D341Med (cell line): ENCODE measurements at regions not wholly inside any gene's neighbourhood (a gene's known extent, or its start where the extent isn't known, plus 50 kb on each side); places are given as distances from the start of the nearest gene placed in this dataset.
"Not testable (repeated sequence)": the region's sequence is repeated elsewhere in the genome, so short reads cannot be mapped to it uniquely, and the experiment has no call there.

Experiments used
- DNase-seq: peaks from one replicate; pipeline ENCODE4 v3.0.0; 2012; ENCODE audit warnings: low spot score

DNA sequence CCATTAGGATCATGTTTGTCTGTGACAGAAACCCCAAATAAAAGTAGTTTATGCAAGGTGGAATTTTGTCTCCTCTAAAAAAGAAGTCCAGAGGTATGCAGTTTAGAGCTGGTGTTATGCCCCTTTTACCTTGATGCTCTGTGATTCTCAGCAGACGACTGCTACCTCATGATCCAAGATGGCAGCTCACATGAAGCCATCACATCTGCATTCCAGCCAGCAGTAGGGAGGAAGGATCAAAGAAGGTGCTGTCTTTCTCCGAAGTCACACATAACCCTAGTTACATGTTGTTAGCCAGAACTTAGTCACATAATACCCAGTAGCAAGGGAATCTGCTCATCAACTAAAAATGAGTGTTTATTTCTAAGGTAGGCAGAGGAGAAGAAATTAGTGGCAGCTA is 135.7 kb upstream of the HS3ST2 start:
- no peak for DNase-seq

DNA sequence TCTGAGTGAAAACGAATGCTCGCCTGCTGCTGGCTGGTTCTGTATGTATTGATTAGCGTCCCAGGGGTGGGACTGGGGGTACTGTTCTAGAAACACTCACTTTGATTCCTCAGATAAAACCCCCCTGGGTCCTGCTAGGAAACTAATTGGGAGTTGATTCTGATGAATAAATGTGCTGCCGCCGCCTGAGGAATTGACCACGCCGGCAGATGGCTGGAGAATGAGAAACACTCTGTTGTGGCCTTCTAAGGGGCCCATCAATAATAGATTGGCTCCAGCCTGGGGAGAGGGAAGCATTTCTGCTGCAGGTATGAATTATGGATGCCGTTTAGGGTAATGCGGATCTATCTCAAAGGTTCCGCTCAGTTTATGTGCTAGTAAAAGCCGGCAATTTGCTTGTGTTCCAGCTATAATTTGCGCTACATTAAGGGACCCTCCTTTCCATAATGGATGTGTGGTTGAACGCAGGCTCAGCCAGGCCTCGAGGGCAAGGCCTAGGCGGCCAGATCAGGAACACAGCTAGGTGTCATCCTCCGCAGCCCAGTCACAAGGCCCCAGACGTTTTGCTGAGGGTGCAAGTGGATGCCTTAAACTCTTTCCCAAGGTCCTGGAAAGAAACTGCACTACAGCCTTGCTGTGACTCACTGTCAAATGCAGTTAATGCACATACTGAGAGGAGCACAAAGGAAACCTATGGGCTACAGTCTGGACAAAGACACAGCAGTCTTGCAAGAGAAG is 132.2 kb upstream of the HS3ST2 start:
- peak; percentile 24 for DNase-seq

DNA sequence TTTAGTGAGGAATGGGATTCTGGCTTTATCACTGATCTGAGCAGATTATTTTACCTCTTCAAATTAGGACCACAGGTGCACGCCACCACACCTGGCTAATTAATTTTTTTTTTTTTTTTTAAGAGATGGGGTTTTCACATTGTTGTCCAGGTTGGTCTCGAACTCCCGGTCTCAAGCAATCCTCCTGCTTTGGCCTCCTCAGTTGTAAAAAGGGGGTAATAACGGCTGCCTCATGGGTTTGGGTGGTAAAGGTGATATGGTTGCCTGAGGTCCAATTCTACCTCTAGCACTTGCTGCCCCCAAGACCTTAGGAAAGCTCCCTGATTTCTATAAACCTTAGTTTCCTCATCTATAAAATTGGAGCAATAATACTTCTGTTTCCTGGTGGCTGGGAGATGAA is 130.7 kb upstream of the HS3ST2 start:
- DNase-seq: no peak

GRCh38 chr16:22683730-22684573 is 130.0 kb upstream of the HS3ST2 start:
- no peak for DNase-seq

DNA sequence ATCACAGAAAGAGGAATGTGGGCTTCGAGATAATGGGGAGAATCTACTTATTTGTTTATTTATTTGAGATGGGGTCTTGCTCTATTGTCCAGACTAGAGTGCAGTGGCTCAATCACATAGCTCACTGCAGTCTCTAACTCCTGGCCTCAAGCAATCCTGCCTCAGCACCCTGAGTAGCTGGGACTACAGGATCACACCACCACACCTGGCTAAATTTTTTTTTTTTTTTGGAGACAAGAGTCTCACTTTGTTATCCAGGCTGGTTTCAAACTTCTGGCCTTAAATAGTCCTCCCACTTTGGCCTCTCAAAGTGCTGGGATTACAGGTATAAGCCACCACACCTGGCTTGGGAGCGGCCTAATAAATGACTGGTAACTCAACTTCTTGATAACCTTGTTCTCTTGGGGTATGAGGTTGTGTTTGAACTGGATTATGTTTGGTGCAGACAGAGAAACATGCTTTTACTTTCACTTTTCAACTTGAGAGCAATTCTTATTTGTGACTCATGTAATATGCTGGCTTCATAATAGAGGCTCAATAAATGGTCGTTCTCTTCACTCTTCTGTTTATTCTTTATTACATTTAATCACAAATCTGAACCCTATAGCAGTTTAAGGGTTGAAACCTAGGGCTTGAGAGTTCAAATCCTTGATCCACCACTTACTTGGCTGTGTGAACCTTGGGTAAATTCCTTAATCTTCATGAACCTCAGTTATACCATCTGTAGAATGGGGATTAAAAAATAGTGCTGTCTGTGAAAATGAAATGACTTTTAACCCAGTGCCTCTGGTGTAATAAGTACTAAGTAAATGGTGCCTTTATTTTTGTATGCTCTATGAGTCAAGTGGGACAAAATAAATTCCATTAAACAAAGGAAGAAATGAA is 129.1 kb upstream of the HS3ST2 start:
- no peak for DNase-seq

GRCh38 chr16:22685459-22685830 is 128.5 kb upstream of the HS3ST2 start:
- no peak for DNase-seq

DNA sequence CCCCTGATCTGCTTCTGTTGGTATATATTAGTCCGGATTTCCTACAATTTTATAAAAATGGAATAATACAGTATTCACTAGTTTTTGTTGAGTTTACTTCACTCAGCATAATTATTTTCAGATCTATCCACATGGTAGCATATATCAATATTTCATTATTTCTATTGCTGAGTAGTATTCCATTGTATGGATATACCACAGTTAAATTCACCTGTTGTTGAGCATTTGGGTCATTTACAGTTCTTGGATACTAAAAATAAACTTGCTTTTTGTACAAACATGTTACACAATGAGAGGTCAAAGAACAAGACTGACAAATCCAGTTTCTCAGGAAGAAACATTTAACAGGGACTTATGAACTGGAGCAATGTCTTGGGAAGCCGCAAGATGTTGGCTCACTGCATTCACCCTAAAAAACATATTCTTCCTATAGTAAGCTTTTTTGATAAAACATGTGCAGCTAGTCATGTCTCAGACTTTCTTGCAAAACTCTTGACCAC is 126.9 kb upstream of the HS3ST2 start:
- DNase-seq: no peak

GRCh38 chr16:22688463-22688862 is 125.5 kb upstream of the HS3ST2 start:
- no peak for DNase-seq

GRCh38 chr16:22688930-22689329 is 125.0 kb upstream of the HS3ST2 start:
- DNase-seq: no peak

- DNase-seq: no peak
Measured at GRCh38 chr16:22691335-22691734, 122.6 kb upstream of the HS3ST2 start.

GRCh38 chr16:22692034-22692433 is 121.9 kb upstream of the HS3ST2 start:
- no peak for DNase-seq

GRCh38 chr16:22692916-22693637 is 120.9 kb upstream of the HS3ST2 start:
- no peak for DNase-seq

DNA sequence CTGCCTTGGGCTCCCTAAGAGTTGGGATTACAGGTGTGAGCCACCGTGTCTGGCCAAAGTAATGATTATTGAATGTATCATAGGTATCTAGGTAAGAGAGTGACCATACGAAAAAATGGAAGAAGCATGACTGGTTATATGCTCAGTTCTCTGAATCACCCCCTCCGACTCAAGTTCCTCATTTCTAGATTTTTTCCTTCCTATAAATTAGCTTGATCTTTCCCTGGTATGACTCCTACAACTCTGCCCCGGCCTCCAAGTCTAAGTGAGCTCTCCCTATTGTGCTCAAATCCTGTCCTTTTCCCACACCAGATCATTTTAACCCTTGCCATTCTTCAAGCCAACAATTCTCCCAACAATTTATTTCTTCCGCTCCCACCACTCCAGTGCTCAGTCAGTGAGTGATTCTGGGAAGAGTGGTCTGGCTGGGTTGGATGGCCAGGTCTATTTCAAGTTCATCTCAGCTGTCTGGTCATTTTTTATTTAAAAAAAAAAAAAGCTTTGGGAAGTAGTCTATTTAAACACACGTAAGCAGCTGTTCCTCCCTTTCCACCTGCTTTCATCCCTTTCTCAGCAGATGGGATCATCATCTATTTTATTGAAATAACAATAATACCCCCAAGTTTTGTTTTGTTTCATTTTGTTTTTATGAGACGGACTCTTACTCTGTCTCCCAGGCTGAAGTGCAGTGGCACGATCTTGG is 120.2 kb upstream of the HS3ST2 start:
- no peak for DNase-seq

DNA sequence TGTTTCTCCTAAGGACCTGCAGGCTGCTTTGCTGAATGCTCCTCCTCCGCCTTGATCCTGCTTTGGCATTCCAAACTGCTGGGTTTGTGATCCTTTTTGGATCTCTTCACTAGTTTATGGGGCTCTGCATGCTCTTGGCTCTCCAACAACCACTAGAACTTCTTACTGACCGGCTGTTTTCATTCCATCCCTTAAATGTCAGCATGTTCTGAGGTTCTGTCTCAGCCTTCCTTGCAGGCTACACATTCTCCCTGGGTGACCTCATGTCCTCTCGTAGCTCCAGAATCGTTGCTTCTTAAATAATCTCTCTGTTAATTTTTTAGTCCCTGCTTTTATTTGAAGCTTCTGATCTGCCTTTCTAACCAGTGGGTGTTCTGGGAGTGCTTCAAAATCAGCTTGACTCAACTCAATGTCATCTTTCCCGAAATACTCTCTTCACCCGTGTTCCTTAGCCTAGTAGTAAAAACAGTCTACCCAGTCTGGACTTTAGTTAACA is 119.0 kb upstream of the HS3ST2 start:
- DNase-seq: no peak

GRCh38 chr16:22695773-22696172 is 118.2 kb upstream of the HS3ST2 start:
- DNase-seq: not testable (repeated sequence)

DNA sequence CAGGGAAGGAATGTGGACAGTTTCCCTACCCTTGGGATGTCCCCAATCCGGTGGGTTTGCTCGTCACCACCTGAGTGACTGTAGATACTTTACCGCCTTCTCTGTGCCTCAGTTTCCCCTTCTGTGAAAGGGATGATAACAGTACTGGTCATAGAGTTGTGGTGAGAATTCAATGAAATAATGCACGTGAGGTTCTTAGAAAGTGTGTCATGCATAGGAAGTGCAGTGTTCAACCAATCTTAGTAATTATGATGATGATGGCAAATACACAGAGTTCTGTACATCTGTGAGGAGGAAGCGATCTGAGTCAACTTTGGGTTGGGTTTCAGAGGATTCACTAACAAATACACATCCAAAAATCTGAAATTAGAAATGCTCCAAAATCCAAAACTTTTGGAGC is 114.6 kb upstream of the HS3ST2 start:
- DNase-seq: no peak

DNA sequence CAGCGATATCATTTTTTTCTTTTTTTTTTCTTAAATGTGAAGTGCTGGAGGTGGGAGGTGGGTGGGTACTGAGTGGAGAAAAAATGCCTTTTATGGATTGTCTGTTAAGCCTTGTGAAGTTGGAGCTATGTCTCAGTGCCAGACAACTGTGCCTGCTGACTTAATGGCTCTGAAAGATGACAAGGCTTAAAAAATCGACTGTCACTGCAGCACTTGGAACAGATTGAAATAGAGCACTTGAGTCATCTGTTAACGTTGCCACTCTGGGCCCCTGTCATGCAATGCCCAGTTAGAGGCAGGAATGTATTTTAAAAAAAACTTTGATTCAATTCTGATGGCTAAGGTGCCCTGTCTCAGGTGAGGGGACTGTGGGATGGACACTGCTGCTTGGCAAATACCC is 108.2 kb upstream of the HS3ST2 start:
- no peak for DNase-seq

DNA sequence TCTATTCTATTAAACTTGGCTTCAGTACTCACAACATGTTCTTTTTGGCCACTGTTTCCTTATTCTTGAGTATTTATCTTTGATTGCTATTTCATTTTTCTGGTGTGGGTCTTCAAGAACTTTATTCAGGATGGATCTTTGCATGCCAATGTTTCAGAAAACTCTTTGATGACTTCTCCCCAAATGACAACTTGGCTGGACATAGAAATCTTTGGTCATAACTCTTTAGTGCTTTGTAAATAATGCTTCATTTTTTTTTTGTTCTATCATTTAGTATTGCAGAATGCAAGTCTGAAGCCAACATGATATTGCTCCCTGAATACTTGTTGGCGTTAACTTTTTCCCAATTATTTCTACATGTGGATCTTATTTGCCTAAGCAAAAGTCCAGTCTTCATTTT is 103.6 kb upstream of the HS3ST2 start:
- DNase-seq: no peak

GRCh38 chr16:22711847-22712246 is 102.1 kb upstream of the HS3ST2 start:
- DNase-seq: no peak

DNA sequence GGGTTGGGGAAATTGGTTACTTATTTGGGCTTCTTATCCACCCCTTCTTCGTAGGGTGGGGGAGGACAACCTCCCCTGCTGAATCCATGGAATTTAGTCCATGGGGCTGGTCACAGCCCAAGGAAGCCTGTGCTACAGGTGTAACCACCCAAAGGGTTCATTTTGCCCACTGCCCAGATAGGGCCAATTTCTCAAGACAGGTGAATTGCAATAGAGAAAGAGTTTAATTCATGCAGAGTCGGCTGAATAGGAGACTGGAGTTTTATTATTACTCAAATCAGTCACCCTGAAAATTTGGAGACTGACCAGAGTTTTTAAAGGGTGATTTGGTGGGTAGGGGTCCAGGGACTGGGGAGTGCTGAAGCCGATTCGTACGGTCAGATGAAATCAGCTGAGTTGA is 101.5 kb upstream of the HS3ST2 start:
- DNase-seq: no peak

DNA sequence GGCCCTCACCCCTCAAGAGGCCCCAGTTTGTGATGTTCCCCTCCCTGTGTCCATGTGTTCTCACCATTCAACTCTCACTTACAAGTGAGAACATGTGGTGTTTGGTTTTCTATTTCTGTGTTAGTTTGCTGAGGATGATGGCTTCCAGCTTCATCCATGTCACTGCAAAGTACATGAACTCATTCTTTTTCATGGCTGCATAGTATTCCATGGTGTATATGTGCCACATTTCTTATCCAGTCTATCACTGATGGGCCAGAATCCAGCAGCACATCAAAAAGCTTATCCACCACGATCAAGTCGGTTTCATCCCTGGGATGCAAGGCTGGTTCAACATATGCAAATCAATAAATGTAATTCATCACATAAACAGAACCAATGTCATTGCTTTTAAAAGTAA is 95.4 kb upstream of the HS3ST2 start:
- DNase-seq: not testable (repeated sequence)
